Naive thymus-derived CD4-positive, alpha-beta T cell (primary cell): ENCODE measurements at regions not wholly inside any gene's neighbourhood (a gene's known extent, or its start where the extent isn't known, plus 50 kb on each side); places are given as distances from the start of the nearest gene placed in this dataset.

Source experiments
- ATAC-seq: fragments of 150-1000 bp; cut with Tn5 transposase; 2 replicates; pipeline ENCODE4 v1.10.0; 2021; ENCODE audit warnings: mild to moderate bottlenecking, moderate library complexity
- CTCF ChIA-PET: fragments of 350-600 bp; sonication (Branson Sonifier 250); formaldehyde crosslinking; loops from one replicate; lab custom pipeline; 2021; ENCODE audit warnings: antibody characterized with exemption; lab: Charles Lee
- POLR2A ChIA-PET: fragments of 350-600 bp; sonication (Branson Sonifier 250); formaldehyde crosslinking; loops from one replicate; lab custom pipeline; 2021; ENCODE audit warnings: antibody characterized with exemption, inconsistent platforms; lab: Charles Lee
- DNase-seq, 9 donors: peaks; one replicate each; pipeline versions ENCODE4 v3.0.0 to v3.0.0-alpha.2; 2020 to 2022; ENCODE audit warnings: mixed read lengths in 1 of 9
- H3K27ac ChIP-seq: one replicate; pipeline ENCODE4 v1.7.0; 2013; ENCODE audit warnings: mild to moderate bottlenecking, low read depth, low read length, moderate library complexity
- H3K27me3 ChIP-seq, 2 donors: one replicate each; pipeline ENCODE4 v1.7.0; 2013; ENCODE audit warnings: low read length in 2 of 2, mild to moderate bottlenecking in 2 of 2, moderate library complexity in 2 of 2; ENCODE audit not compliant: control insufficient read depth in 2 of 2, insufficient read depth in 2 of 2
- H3K36me3 ChIP-seq, 3 experiments: 1 replicate in 2 of 3; 2 replicates in 1 of 3; pipeline ENCODE4 v1.7.0; 2013; ENCODE audit warnings: low read length in 3 of 3, mild to moderate bottlenecking in 3 of 3, moderate library complexity in 1 of 3; ENCODE audit not compliant: insufficient read depth in 3 of 3, control insufficient read depth in 2 of 3
- H3K4me1 ChIP-seq, 2 donors: one replicate each; pipeline ENCODE4 v1.7.0; 2013; ENCODE audit warnings: low read length in 2 of 2, mild to moderate bottlenecking in 2 of 2, moderate library complexity in 1 of 2; ENCODE audit not compliant: control insufficient read depth in 2 of 2, insufficient read depth in 2 of 2
- H3K4me3 ChIP-seq: 2 replicates; pipeline ENCODE4 v1.7.0; 2013; ENCODE audit warnings: mild to moderate bottlenecking, low read length
- H3K9me3 ChIP-seq, 3 experiments: 1 replicate in 2 of 3; 2 replicates in 1 of 3; pipeline ENCODE4 v1.7.0; 2013; ENCODE audit warnings: low read length in 3 of 3; ENCODE audit not compliant: control insufficient read depth in 2 of 3
- H3K27ac Mint-ChIP-seq, 9 donors: one replicate each; pipeline ENCODE4 v1.8.0; 2020 to 2022; ENCODE audit warnings: mixed read lengths in 9 of 9, mild to moderate bottlenecking in 8 of 9, moderate library complexity in 5 of 9, inconsistent platforms in 2 of 9
- H3K27me3 Mint-ChIP-seq, 5 donors: one replicate each; pipeline ENCODE4 v1.8.0; 2021 to 2022; ENCODE audit warnings: mixed read lengths in 5 of 5, mild to moderate bottlenecking in 1 of 5
- H3K36me3 Mint-ChIP-seq, 5 donors: one replicate each; pipeline ENCODE4 v1.8.0; 2020 to 2022; ENCODE audit warnings: mixed read lengths in 5 of 5, mild to moderate bottlenecking in 3 of 5, inconsistent platforms in 1 of 5
- H3K4me1 Mint-ChIP-seq, 7 donors: one replicate each; pipeline ENCODE4 v1.8.0; 2020 to 2022; ENCODE audit warnings: mixed read lengths in 7 of 7, mild to moderate bottlenecking in 3 of 7, inconsistent platforms in 1 of 7
- H3K4me3 Mint-ChIP-seq, 10 donors: one replicate each; pipeline ENCODE4 v1.8.0; 2020 to 2022; ENCODE audit warnings: mild to moderate bottlenecking in 10 of 10, mixed read lengths in 10 of 10, moderate library complexity in 6 of 10, inconsistent platforms in 2 of 10
- H3K9me3 Mint-ChIP-seq, 11 donors: one replicate each; pipeline ENCODE4 v1.8.0; 2020 to 2022; ENCODE audit warnings: mixed read lengths in 11 of 11, mild to moderate bottlenecking in 4 of 11, inconsistent platforms in 1 of 11, moderate library complexity in 1 of 11
- intact Hi-C, 2 donors: fragments of 100-400 bp; cut with micrococcal nuclease; formaldehyde crosslinking; loops; one replicate each; pipeline ENCODE4 v1.15.1; 2023

GRCh38 chr1:105359457-105359856, 1609.8 kb downstream of the AMY1C start:
- no peaks in the 10 kb centered on the region for H3K27me3 ChIP-seq
- no peak for DNase-seq
- H3K4me3 ChIP-seq = no peak overlapping the region
- ChIA-PET CTCF (no interaction called here), POLR2A (no interaction called here)
- Mint-ChIP-seq H3K9me3 (peaks cover 0 to 16% (median 4%) of the 10 kb centered on the region in 11 donors), H3K36me3 (no peaks in the 10 kb centered on the region), H3K27ac (no peak overlapping the region), H3K4me1 (no peaks in the 10 kb centered on the region), H3K4me3 (no peak overlapping the region), H3K27me3 (no peaks in the 10 kb centered on the region)
- H3K9me3 ChIP-seq = no peaks in the 10 kb centered on the region
- no peaks in the 10 kb centered on the region for H3K36me3 ChIP-seq
- no peak for ATAC-seq
- intact Hi-C loops = no loop called here
- no peak overlapping the region for H3K27ac ChIP-seq
- H3K4me1 ChIP-seq = no peaks in the 10 kb centered on the region

- H3K4me3 Mint-ChIP-seq = no peak overlapping the region
- no peaks in the 10 kb centered on the region for H3K4me1 Mint-ChIP-seq
- CTCF ChIA-PET = no interaction called here
- Histone ChIP-seq H3K9me3 (no peaks in the 10 kb centered on the region), H3K27ac (no peak overlapping the region), H3K36me3 (no peaks in the 10 kb centered on the region), H3K27me3 (no peaks in the 10 kb centered on the region), H3K4me1 (no peaks in the 10 kb centered on the region), H3K4me3 (no peak overlapping the region)
- H3K27me3 Mint-ChIP-seq = no peaks in the 10 kb centered on the region
- DNase-seq = no peak
- no peak overlapping the region for H3K27ac Mint-ChIP-seq
- intact Hi-C loops = no loop called here
- POLR2A ChIA-PET = no interaction called here
- no peaks in the 10 kb centered on the region for H3K36me3 Mint-ChIP-seq
- ATAC-seq = no peak
- H3K9me3 Mint-ChIP-seq = peaks cover 0 to 9% (median 4%) of the 10 kb centered on the region in 11 donors
Observed at GRCh38 chr1:105362438-105362837, 1612.7 kb downstream of the AMY1C start.

- no peaks in the 10 kb centered on the region for H3K27me3 ChIP-seq
- no peak for ATAC-seq
- CTCF ChIA-PET = no interaction called here
- H3K9me3 ChIP-seq = no peaks in the 10 kb centered on the region
- intact Hi-C loops = no loop called here
- Mint-ChIP-seq H3K27me3 (no peaks in the 10 kb centered on the region), H3K36me3 (no peaks in the 10 kb centered on the region), H3K4me1 (no peaks in the 10 kb centered on the region), H3K4me3 (no peak overlapping the region), H3K27ac (no peak overlapping the region), H3K9me3 (peaks cover 0 to 15% (median 5%) of the 10 kb centered on the region in 11 donors)
- no peak overlapping the region for H3K4me3 ChIP-seq
- H3K27ac ChIP-seq = no peak overlapping the region
- POLR2A ChIA-PET = no interaction called here
- no peaks in the 10 kb centered on the region for H3K36me3 ChIP-seq
- no peak for DNase-seq
- no peaks in the 10 kb centered on the region for H3K4me1 ChIP-seq
Observed at GRCh38 chr1:105368446-105368845, 1618.7 kb downstream of the AMY1C start.

GRCh38 chr1:105373681-105374080, 1624.0 kb downstream of the AMY1C start:
- Histone ChIP-seq H3K27ac (no peak overlapping the region), H3K36me3 (no peaks in the 10 kb centered on the region), H3K4me1 (no peaks in the 10 kb centered on the region), H3K9me3 (no peaks in the 10 kb centered on the region), H3K27me3 (no peaks in the 10 kb centered on the region), H3K4me3 (no peak overlapping the region)
- ATAC-seq (no peak), DNase-seq (no peak)
- ChIA-PET POLR2A (no interaction called here), CTCF (no interaction called here)
- intact Hi-C loops = no loop called here
- H3K4me1 Mint-ChIP-seq = no peaks in the 10 kb centered on the region
- H3K36me3 Mint-ChIP-seq = no peaks in the 10 kb centered on the region
- no peak overlapping the region for H3K27ac Mint-ChIP-seq
- peaks cover 0 to 18% (median 4%) of the 10 kb centered on the region in 11 donors for H3K9me3 Mint-ChIP-seq
- no peak overlapping the region for H3K4me3 Mint-ChIP-seq
- no peaks in the 10 kb centered on the region for H3K27me3 Mint-ChIP-seq

GRCh38 chr1:105386489-105386888, 1636.8 kb downstream of the AMY1C start:
- Mint-ChIP-seq H3K4me1 (no peaks in the 10 kb centered on the region), H3K9me3 (peaks cover 1 to 23% (median 14%) of the 10 kb centered on the region in 11 donors), H3K36me3 (peaks cover 0 to 5% (median 0%) of the 10 kb centered on the region in 5 donors), H3K27me3 (no peaks in the 10 kb centered on the region), H3K27ac (no peak overlapping the region), H3K4me3 (no peak overlapping the region)
- Histone ChIP-seq H3K4me3 (no peak overlapping the region), H3K27ac (no peak overlapping the region), H3K9me3 (peaks cover 0 to 10% (median 0%) of the 10 kb centered on the region in 3 experiments), H3K4me1 (no peaks in the 10 kb centered on the region), H3K27me3 (no peaks in the 10 kb centered on the region), H3K36me3 (no peaks in the 10 kb centered on the region)
- ATAC-seq = no peak
- POLR2A ChIA-PET = no interaction called here
- intact Hi-C loops = no loop called here
- DNase-seq = no peak
- CTCF ChIA-PET = no interaction called here

- ChIA-PET POLR2A (no interaction called here), CTCF (no interaction called here)
- Histone ChIP-seq H3K36me3 (no peaks in the 10 kb centered on the region), H3K4me3 (no peak overlapping the region), H3K27ac (no peak overlapping the region), H3K9me3 (peaks cover 0 to 6% (median 0%) of the 10 kb centered on the region in 3 experiments), H3K4me1 (no peaks in the 10 kb centered on the region), H3K27me3 (no peaks in the 10 kb centered on the region)
- Mint-ChIP-seq H3K27ac (no peak overlapping the region), H3K36me3 (no peaks in the 10 kb centered on the region), H3K4me1 (no peaks in the 10 kb centered on the region), H3K27me3 (no peaks in the 10 kb centered on the region), H3K4me3 (no peak overlapping the region), H3K9me3 (peaks cover 0 to 26% (median 10%) of the 10 kb centered on the region in 11 donors)
- ATAC-seq (no peak), DNase-seq (no peak)
- intact Hi-C loops = no loop called here
Observed at GRCh38 chr1:105396001-105396400, 1646.3 kb downstream of the AMY1C start.

GRCh38 chr1:105398909-105399308, 1649.2 kb downstream of the AMY1C start:
- Mint-ChIP-seq H3K27me3 (no peaks in the 10 kb centered on the region), H3K4me1 (no peaks in the 10 kb centered on the region), H3K4me3 (no peak overlapping the region), H3K9me3 (peaks cover 0 to 20% (median 10%) of the 10 kb centered on the region in 11 donors), H3K27ac (no peak overlapping the region), H3K36me3 (no peaks in the 10 kb centered on the region)
- Histone ChIP-seq H3K27ac (no peak overlapping the region), H3K4me1 (no peaks in the 10 kb centered on the region), H3K27me3 (no peaks in the 10 kb centered on the region), H3K36me3 (no peaks in the 10 kb centered on the region), H3K9me3 (peaks cover 0 to 6% (median 0%) of the 10 kb centered on the region in 3 experiments), H3K4me3 (no peak overlapping the region)
- DNase-seq (no peak), ATAC-seq (no peak)
- ChIA-PET POLR2A (no interaction called here), CTCF (no interaction called here)
- intact Hi-C loops = no loop called here
